ENCODE measurements at regions not wholly inside any gene's neighbourhood (a gene's known extent, or its start where the extent isn't known, plus 50 kb on each side); places are given as distances from the start of the nearest gene placed in this dataset.

DNA sequence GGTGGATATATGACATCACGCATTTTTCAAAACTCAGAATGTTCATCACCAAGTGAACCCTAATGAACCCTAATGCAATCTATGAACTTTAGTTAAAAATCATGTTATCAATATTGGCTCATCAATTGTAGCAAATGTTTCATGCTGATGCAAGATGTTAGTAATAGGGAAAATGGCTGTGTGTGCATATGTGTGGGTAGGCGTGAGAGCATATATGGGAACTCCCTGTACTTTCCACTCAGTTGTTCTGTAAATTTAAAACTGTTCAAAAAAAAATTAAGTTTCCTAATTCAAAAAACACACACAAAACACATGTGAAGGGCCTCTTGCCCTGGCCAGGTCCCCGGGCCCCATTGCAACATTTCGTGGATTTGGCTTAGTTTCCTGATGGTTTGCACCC is 89.7 kb upstream of the PROK2 start:
- BruUV-seq (replicated peaks): no TSS peak
- Histone ChIP-seq H3K23ac (ENCODE audit: low read depth, low read length) (no peak overlapping the region), H3K4me1 (ENCODE audit: control insufficient read depth, insufficient read depth, low read length) (no peaks in the 10 kb centered on the region), H4K5ac (ENCODE audit: low read depth, low read length) (no peak overlapping the region), H3K27ac (ENCODE audit: insufficient read depth, low read length) (no peak overlapping the region), H4K8ac (ENCODE audit: low read depth in 2 of 2, low read length in 2 of 2) (no peak overlapping the region), H3K56ac (ENCODE audit: extremely low read depth, insufficient read depth, low read length) (no peak overlapping the region), H3K4me2 (ENCODE audit: low read depth, low read length) (no peak overlapping the region), H3K36me3 (ENCODE audit: control insufficient read depth, insufficient read depth, low read length) (no peaks in the 10 kb centered on the region), H2BK120ac (ENCODE audit: low read depth, low read length) (no peak overlapping the region), H3K14ac (replicated peaks; ENCODE audit: low read depth, low read length) (no peak overlapping the region), H2BK15ac (ENCODE audit: low read depth, low read length) (no peak overlapping the region), H3K9me1 (ENCODE audit: insufficient read depth, low read length) (no peaks in the 10 kb centered on the region), H3K9ac (ENCODE audit: low read depth, low read length) (no peak overlapping the region), H2BK5ac (ENCODE audit: low read depth, low read length, poor library complexity, severe bottlenecking) (no peak overlapping the region), H3K18ac (ENCODE audit: low read depth, low read length) (no peak overlapping the region), H2AK9ac (replicated peaks; ENCODE audit: low read depth, low read length, poor library complexity) (no peak overlapping the region), H3K27me3 (ENCODE audit: control insufficient read depth, insufficient read depth, low read length) (peaks cover 6% of the 10 kb centered on the region), H4K91ac (ENCODE audit: insufficient read depth, low read depth, low read length) (no peak overlapping the region), H2AFZ (replicated peaks; ENCODE audit: low read length, poor library complexity) (no peak overlapping the region), H3K79me1 (ENCODE audit: low read depth in 1 of 2, low read length in 2 of 2) (no peaks in the 10 kb centered on the region), H2AK5ac (ENCODE audit: low read depth, low read length) (no peak overlapping the region), H3K9me3 (ENCODE audit: control insufficient read depth, insufficient read depth, low read length) (no peaks in the 10 kb centered on the region), H3K4me3 (ENCODE audit: insufficient read depth, low read depth, low read length) (no peak overlapping the region), H2BK20ac (ENCODE audit: low read depth, low read length) (no peak overlapping the region), H3K4ac (ENCODE audit: low read depth, low read length) (no peak overlapping the region), H4K20me1 (ENCODE audit: insufficient read depth, low read length) (no peaks in the 10 kb centered on the region)
- ChIA-PET CTCF (interaction anchor here (0.6 to 2.5 kb wide), 6 partner anchors 227 to 1245 kb away, joined by 3 to 14 read pairs (median 4); no protein-coding TSS in a partner anchor), POLR2A (ENCODE audit: unreplicated experiment) (no interaction called here)
- dilution Hi-C loops (cut with HindIII; ENCODE audit: low sequenced_read_pairs, unreplicated experiment): no loop called here
- ATAC-seq (ENCODE audit: low read depth): no peak
- DNase-seq: no peak
- TF ChIP-seq, protein P1, sequence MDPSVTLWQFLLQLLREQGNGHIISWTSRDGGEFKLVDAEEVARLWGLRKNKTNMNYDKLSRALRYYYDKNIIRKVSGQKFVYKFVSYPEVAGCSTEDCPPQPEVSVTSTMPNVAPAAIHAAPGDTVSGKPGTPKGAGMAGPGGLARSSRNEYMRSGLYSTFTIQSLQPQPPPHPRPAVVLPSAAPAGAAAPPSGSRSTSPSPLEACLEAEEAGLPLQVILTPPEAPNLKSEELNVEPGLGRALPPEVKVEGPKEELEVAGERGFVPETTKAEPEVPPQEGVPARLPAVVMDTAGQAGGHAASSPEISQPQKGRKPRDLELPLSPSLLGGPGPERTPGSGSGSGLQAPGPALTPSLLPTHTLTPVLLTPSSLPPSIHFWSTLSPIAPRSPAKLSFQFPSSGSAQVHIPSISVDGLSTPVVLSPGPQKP (IDR thresholded peaks at IDR 0.05; ENCODE audit: borderline replicate concordance, low read depth, low read length): no peak
- TF ChIP-seq NFE2L2 (IDR thresholded peaks at IDR 0.05; ENCODE audit: low read depth, low read length) (no peak), MAFK (IDR thresholded peaks at IDR 0.05; ENCODE audit: low read depth, low read length) (no peak), RCOR1 (IDR thresholded peaks at IDR 0.05; ENCODE audit: insufficient replicate concordance, low read length) (no peak), CEBPB (IDR thresholded peaks at IDR 0.05; ENCODE audit: low read depth, low read length) (no peak), MXI1 (IDR thresholded peaks at IDR 0.05; ENCODE audit: borderline replicate concordance, low read depth, low read length) (no peak), MAZ (IDR thresholded peaks at IDR 0.05; ENCODE audit: borderline replicate concordance, low read depth, low read length) (no peak), SMC3 (IDR thresholded peaks at IDR 0.05; ENCODE audit: low read depth, low read length) (no peak), BHLHE40 (IDR thresholded peaks at IDR 0.05; ENCODE audit: low read depth, low read length) (no peak), FOS (IDR thresholded peaks at IDR 0.05; ENCODE audit: low read depth, low read length) (no peak), RAD21 (IDR thresholded peaks at IDR 0.05; ENCODE audit: low read length) (no peak)
- intact Hi-C loops (cut with micrococcal nuclease): loop anchor here (1.0 to 5.0 kb wide), 6 partner anchors 162 to 1212 kb away; partner anchors contain the start of gene RYBP
- in situ Hi-C loops (cut with MboI; ENCODE audit: low sequenced_read_pairs): loop anchor here (25.0 kb wide), 1 partner anchor 1213 kb away; no protein-coding TSS in a partner anchor
- no CpG with 5 or more reads among the region's 4 CpGs for WGBS, 2 experiments (ENCODE audit: extremely low coverage in 2 of 2, insufficient read length in 1 of 2)

All from IMR-90 (cell line).